Esophagus muscularis mucosa (tissue), 3 donors: ENCODE measurements at regions not wholly inside any gene's neighbourhood (a gene's known extent, or its start where the extent isn't known, plus 50 kb on each side); places are given as distances from the start of the nearest gene placed in this dataset.

Experiments used
- POLR2A ChIP-seq: fragments of 450-650 bp; IDR thresholded peaks from one replicate; pipeline ENCODE4 v1.6.1; 2017; ENCODE audit warnings: antibody characterized with exemption, moderate library complexity, mild to moderate bottlenecking, low read depth
- POLR2AphosphoS5 ChIP-seq, 2 donors: sonication (generic); formaldehyde crosslinking; IDR thresholded peaks; one replicate each; pipeline ENCODE4 v1.6.1; 2017; ENCODE audit warnings: antibody characterized with exemption in 2 of 2
- TF ChIP-seq, protein P1 (sequence below), 3 experiments: fragments of 200-600 bp in 2 of 3; fragments of 450-650 bp in 1 of 3; sonication (generic) in 2 of 3; IDR thresholded peaks; one replicate each; pipeline ENCODE4 v1.5.1; 2017 to 2019; ENCODE audit warnings: antibody characterized with exemption in 3 of 3, mild to moderate bottlenecking in 2 of 3, moderate library complexity in 1 of 3

DNA sequence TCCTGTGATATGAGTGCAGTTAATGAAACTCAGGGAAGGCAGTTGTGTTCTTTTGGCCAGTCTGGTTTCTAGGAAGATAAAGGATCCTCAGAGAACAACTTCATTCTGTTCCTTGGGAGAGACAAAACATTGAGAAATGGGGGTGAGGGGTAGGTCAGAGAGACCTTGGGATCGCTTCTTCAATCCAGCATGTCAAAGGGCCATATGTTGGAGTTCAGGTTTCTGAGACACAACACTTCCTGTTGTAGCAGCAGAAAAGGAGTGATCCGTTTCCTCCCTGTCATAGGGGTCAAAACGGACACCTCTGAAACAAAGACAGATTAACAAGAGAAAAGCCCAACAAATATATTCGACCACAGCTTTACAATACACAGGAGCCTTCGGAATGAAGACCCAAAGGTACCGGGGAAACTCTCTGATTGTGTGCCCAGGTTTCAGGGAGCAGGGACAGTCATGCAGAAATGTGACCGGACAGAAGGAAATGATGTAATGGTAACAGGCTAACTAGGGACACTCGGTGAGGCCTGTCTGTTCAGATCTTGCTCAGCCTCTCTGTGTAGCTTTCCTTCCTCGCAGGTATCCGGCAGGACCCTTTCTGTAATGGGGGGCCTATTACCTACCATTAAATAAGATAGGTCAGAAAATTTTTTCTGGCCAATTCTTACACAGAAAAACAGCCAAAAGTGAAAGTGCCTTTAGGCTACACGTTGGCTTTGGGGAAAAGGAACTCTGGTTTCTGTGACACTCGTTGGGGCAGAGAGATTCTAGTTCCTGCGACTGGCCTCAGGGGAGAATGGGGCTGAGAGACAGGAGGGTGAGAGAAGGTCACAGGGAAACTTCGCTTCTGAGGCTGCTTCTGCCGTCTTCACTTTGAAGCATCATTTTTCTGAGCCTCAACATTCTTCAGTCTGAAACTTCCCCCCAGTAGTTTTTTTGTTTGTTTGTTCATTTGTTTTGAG, 103.3 kb upstream of the TLR3 start:
- TF ChIP-seq, protein P1, sequence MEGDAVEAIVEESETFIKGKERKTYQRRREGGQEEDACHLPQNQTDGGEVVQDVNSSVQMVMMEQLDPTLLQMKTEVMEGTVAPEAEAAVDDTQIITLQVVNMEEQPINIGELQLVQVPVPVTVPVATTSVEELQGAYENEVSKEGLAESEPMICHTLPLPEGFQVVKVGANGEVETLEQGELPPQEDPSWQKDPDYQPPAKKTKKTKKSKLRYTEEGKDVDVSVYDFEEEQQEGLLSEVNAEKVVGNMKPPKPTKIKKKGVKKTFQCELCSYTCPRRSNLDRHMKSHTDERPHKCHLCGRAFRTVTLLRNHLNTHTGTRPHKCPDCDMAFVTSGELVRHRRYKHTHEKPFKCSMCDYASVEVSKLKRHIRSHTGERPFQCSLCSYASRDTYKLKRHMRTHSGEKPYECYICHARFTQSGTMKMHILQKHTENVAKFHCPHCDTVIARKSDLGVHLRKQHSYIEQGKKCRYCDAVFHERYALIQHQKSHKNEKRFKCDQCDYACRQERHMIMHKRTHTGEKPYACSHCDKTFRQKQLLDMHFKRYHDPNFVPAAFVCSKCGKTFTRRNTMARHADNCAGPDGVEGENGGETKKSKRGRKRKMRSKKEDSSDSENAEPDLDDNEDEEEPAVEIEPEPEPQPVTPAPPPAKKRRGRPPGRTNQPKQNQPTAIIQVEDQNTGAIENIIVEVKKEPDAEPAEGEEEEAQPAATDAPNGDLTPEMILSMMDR (IDR thresholded peaks at IDR 0.05): no peak
- no peak for TF ChIP-seq POLR2A
- no peak for TF ChIP-seq POLR2AphosphoS5 (IDR thresholded peaks at IDR 0.05)
